Activated CD4-positive, alpha-beta T cell treated with anti-CD3 and anti-CD28 coated beads, Interleukin-2, amount 50 U/mL, for 24 hours (primary cell): ENCODE measurements at regions not wholly inside any gene's neighbourhood (a gene's known extent, or its start where the extent isn't known, plus 50 kb on each side); places are given as distances from the start of the nearest gene placed in this dataset.
"Not testable (repeated sequence)": the region's sequence is repeated elsewhere in the genome, so short reads cannot be mapped to it uniquely, and the experiment has no call there.

Experiments used
- DNase-seq, 2 donors: peaks; one replicate each; pipeline ENCODE4 v3.0.0-alpha.2; 2020; ENCODE audit warnings: low read depth in 1 of 2, low spot score in 1 of 2

DNA sequence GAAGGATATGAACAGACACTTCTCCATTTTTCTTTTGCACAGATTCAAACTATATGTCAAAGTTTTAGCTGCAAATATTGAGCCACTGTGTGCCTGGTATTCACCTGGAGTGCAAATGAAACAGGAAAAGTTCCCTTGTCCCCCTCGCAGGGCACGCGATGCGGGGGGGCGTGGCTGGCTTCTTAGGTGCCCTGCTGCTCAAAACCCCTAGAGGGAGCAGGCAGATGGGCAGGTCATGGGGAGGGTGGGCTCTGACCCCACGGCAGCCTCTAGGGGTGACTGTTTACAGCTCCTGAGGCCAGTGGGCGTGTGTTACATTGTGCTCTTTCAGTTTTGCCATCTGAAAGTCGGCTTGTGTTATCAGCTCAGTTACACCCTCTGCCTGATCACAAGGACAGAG lies 931.2 kb upstream of the B3GALT2 start:
- DNase-seq, result no peak

DNA sequence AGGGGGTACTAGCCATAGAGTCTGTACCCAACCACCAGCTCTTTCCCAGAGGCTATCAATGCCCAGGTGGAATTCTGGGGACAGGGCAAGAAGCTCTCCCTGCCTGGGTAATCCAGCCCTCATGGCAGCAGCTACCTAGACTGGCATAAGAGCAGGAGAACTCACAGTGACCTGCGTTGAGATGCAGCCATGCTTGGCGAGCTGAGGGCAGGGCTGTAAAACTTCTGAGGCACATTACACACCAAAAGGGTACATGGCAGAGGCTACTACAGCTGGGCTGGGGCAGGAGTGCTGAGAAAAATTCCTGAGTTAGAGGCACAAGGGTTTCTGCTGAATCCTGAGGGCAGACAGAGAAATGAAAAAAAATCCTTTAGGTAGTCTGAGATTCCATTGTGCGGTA lies 927.9 kb upstream of the B3GALT2 start:
- DNase-seq, result no peak

DNA sequence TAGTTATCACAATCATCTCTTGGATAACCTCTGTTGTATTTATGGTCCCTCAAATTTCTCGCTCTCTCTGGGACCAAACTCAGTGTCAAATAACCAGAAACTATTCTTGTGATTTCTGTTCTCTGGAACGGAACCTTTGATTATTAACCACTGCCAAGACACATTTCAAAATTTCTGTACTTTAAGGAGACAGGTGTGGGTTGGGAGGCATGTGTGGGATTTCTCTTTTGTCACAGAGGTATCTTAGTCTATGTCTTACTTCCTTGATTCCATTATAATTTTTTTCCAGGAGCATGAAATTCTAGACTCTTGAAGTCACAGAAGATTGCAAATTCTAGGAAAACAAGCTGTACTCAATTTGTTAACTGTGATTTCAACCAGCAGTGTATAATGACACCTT lies 919.0 kb upstream of the B3GALT2 start:
- DNase-seq, result no peak

DNA sequence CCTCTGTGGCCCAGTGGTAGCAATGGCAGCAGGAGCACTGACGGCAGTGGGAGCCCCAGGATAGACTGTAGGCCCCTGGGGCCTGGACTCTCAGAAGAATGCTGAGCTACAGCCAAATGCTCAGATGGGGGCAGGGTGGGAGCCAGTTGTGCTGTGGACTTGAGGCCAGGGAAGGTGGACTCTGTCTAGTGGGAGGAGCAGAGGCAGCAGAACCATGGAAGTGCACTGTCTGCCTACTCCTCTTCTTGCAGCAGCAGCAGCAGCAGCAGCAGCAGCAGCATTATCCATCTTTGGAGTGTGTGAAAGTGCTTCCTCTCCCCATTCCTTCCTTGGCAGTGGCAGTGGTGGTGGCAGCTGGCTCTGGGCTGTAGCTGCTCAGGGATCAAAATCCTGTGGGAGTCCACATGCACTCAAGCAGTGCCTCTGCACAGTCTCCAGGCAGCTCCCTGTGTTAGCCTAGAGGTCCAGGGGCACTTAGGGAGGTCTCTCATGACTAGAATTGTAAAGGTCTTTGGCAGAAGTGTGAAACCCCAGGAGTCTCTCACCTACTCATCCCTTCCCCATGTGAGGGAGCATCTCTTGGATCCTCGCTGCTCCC lies 917.9 kb upstream of the B3GALT2 start:
- no peak for DNase-seq

DNA sequence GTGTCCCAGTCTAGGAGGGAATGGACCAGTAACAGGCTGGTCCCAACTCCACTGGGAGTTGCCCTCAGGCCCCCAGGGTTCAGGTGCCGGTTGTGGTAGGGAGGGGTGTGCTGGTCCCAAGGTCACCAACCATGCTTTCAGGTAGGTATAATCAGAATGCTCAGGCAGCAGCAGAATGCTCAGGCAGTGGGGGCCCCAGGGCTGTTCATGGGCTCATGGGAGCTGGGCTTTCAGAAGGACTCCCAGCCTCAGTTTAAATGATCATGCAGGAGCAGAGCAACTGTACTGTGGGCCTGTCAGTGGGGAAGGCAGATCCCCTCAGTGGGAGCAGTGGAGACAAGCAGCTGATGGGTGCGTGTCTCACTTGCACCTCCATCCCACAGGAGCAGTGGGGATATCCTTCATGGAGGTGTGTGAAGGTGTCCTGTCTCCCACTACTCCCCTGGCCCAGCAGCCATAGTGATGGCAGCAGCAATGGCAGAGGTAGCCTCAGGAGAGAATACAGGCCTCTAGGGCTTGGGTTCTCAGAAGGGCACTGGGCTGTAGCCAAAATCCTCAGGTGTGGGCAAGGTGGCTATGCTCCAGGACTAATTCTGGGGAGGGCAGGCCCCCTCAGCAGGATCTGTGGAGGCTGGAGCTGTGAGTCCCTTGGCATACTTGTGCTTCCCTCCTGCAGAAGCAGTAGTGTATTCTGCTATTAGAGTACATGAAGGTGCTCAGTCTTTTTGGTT lies 917.3 kb upstream of the B3GALT2 start:
- no peak for DNase-seq

DNA sequence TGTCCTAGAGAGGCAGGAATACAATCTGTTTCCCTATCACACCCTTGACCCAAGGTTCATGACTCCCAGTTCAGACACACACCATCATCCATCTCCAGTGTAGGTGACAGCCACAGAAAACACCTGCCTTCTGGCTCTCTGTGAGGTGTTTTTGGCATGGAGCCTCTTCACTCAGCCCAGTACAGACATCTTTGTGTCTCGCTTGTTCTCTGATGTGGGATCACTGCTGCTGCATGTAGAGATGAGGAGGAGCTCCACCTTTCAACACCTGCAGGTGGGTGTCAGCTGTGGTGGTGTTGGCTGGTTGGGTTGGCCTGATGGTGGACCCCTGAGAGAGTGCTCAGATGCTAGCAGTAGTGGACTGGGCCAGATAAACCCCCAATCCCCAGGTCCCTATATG lies 916.7 kb upstream of the B3GALT2 start:
- DNase-seq, result no peak

GRCh38 chr1:194102607-194103006 lies 916.2 kb upstream of the B3GALT2 start:
- DNase-seq, result no peak

GRCh38 chr1:194084755-194085154 lies 898.3 kb upstream of the B3GALT2 start:
- DNase-seq, result no peak

- DNase-seq, result no peak
Observed at GRCh38 chr1:194081444-194081843, 895.0 kb upstream of the B3GALT2 start.

DNA sequence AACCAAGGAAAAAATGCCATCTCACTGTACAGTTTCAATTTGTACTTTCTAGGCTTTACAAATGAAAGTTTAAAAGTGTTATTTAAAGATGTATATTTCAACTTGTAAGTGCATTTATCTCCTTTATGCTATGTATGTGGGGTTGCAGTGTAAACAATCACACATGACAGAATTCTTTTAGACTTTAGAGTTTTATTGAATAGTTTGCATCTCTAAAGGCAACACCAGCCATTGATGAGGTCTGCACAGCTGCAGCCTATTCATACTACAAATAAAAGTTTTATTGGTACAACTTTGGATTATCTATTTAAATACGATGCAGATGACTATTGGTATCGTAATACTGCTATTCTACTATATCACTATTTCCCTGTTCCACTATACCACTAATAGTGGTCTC lies 894.4 kb upstream of the B3GALT2 start:
- DNase-seq, result no peak

- DNase-seq, result no peak
Observed at GRCh38 chr1:194078765-194079164, 892.4 kb upstream of the B3GALT2 start.

- DNase-seq, result no peak
Observed at GRCh38 chr1:194076646-194077045, 890.2 kb upstream of the B3GALT2 start.

- no peak for DNase-seq
Observed at GRCh38 chr1:194073833-194074232, 887.4 kb upstream of the B3GALT2 start.

DNA sequence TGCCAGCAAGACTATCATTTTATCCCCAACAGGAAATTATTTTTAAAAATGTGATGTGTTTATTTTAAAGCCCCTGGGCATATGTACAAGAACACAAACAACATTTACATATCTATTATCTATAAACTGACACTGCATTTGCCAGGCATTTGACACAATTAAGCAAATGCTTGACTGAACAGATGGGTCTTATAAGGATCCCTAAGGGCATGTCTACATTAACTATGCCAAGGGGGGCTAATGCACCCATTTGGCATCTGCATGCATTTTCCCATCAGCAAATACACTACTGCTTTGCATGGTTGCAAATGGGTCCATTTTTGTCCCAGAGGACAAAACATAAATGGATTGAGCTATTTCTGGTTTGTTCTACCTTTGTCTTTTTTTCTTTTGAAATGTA lies 884.8 kb upstream of the B3GALT2 start:
- no peak for DNase-seq

DNA sequence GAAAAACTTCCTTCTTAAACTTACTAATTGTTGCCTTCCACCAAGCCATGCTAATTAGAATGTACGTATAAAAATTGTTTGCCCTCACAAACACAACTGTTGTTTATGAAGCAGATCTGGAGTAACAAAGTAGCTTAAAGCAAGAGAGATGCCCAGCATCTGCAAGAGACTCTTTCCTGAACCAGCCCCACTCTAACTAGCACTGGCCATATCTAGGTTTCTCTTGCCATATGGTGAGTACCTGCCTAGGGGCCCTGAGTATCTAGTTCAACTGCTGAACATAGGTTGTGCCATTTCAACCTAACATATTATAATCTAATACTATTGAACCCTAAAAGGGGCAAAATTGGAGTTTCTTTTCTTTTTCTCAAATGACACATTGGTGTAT lies 883.4 kb upstream of the B3GALT2 start:
- no peak for DNase-seq

GRCh38 chr1:194069168-194069830 lies 882.9 kb upstream of the B3GALT2 start:
- no peak for DNase-seq

GRCh38 chr1:194068446-194069167 lies 882.2 kb upstream of the B3GALT2 start:
- DNase-seq, result no peak

DNA sequence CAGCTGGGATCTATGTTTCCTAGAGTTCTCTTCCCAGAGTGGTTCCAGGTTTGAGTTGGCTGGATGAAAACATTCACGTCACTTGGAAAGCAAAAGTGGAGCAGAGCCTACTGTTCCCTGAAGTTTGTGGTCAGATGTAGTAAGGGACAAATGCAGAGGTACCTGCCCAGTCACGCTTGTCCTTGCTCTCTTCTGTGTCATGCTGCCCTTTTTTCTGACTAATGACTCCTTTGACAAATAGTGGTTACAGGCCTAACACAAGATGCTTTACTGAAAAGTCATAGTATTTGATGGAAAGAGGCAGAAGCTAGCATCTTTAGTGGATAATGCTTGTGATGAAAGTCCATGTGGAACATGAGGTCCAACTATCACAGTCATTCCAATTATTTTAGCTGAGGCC lies 881.4 kb upstream of the B3GALT2 start:
- DNase-seq, result no peak

GRCh38 chr1:194062962-194063361 lies 876.5 kb upstream of the B3GALT2 start:
- no peak for DNase-seq

DNA sequence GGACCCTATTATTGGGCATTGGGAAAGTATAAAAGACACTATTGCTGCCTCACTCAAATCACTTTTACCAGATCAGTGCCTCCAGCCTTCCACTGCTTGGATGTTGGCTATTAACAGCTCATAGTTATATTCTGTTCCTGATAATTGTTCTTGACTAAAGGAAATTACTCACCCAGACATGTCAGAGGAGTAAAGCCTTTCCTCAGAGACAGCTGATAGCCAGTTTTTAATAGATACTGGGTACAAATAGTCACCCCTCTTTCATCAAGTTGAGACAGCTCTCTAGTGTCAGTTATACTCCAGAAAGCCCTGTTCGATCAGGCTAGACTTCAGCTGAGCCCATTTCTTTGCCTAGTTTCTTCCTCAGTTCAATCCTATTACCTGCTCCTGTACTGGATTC lies 876.1 kb upstream of the B3GALT2 start:
- no peak for DNase-seq

DNA sequence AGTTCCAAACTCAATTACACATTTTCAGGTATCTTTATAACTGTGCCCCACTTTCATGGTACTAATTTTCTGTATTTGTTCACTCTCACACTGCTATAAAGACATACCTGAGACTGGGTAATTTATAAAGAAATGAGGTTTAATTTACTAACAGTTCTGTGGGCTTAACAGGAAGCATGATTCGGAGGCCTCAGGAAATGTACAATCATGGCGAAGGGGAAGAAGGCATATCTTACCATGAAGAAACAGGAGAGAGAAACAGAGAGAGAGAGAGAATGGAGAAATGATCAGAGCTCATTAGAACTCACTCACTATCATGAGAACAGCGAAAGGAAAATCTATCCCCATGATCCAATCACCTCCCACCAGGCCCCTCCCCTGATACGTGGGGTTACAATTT lies 874.1 kb upstream of the B3GALT2 start:
- DNase-seq, result no peak

DNA sequence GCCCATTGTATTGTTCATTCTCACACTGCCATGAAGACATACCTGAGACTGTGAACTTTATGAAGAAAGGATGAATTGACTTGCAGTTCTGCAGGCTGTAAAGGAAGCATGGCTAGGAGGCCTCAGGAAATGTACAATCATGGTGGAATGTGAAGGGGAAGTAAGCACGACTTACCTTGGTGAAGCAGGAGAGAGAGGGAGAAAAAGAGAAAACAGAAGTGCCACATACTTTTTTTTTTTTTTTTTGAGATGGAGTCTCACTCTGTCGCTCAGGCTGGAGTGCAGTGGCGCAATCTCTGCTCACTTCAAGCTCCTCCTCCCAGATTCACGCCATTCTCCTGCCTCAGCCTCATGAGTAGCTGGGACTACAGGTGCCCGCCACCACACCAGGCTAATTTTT lies 871.9 kb upstream of the B3GALT2 start:
- DNase-seq, result not testable (repeated sequence)
